ENCODE measurements at regions not wholly inside any gene's neighbourhood (a gene's known extent, or its start where the extent isn't known, plus 50 kb on each side); places are given as distances from the start of the nearest gene placed in this dataset.

- in situ Hi-C loops (cut with HindIII; ENCODE audit: low sequenced_read_pairs): no loop called here
- no peak overlapping the region for H3K4me3 ChIP-seq (ENCODE audit: low read depth, low read length)
- no peak for DNase-seq (ENCODE audit: low read depth, low spot score)
- TF ChIP-seq CTCF (IDR thresholded peaks at IDR 0.05; ENCODE audit: low read depth, low read length): no peak
These were observed 142.5 kb upstream of the DPT start for GRCh38 chr1:168871531-168871930.

GRCh38 chr1:168875831-168876230 is 146.8 kb upstream of the DPT start:
- TF ChIP-seq CTCF (IDR thresholded peaks at IDR 0.05; ENCODE audit: low read depth, low read length): no peak
- no peak overlapping the region for H3K4me3 ChIP-seq (ENCODE audit: low read depth, low read length)
- DNase-seq (ENCODE audit: low read depth, low spot score): no peak
- in situ Hi-C loops (cut with HindIII; ENCODE audit: low sequenced_read_pairs): no loop called here

- DNase-seq (ENCODE audit: low read depth, low spot score): no peak
- in situ Hi-C loops (cut with HindIII; ENCODE audit: low sequenced_read_pairs): no loop called here
These were observed 147.8 kb upstream of the DPT start for GRCh38 chr1:168876830-168877229.

GRCh38 chr1:168879896-168880734 is 151.1 kb upstream of the DPT start:
- no peak overlapping the region for H3K4me3 ChIP-seq (ENCODE audit: low read depth, low read length)
- no peak for TF ChIP-seq CTCF (IDR thresholded peaks at IDR 0.05; ENCODE audit: low read depth, low read length)
- in situ Hi-C loops (cut with HindIII; ENCODE audit: low sequenced_read_pairs): no loop called here
- DNase-seq (ENCODE audit: low read depth, low spot score): no peak

More at GRCh38 chr1:168876830-168877229, 147.8 kb upstream of the DPT start:
- H3K4me3 ChIP-seq (ENCODE audit: low read depth, low read length): no peak overlapping the region
- TF ChIP-seq CTCF (IDR thresholded peaks at IDR 0.05; ENCODE audit: low read depth, low read length): no peak

DNA sequence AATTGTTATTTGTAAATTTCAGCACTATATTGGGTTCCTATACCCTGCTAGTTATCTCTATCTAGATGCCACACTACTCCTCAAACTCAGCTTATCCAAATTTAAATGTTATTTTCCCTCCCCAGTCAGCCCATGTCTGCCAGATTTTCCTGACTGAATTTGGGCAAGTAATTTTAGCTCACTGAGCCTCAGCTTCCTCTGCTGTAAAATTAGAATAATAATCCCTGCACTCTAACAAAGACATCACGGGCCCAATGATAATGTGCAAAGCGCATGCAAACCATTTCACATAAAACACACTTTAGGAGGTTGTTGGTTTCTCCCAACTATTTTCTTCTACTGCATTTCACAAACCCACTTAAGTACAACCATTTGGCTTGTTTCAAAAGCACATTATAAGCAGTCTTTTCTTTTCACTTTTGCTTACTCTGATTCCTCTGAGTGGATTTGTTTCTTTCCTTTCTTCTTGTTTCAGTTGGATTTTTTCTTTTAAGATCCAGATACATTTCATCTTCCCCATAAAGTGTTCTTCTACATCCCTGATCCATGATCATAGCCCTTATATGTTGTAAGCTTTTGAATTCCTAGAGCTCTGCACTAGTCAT is 152.8 kb upstream of the DPT start:
- TF ChIP-seq CTCF (IDR thresholded peaks at IDR 0.05; ENCODE audit: low read depth, low read length): no peak

GRCh38 chr1:168887381-168887780 is 158.4 kb upstream of the DPT start:
- DNase-seq (ENCODE audit: low read depth, low spot score): no peak
- no peak overlapping the region for H3K4me3 ChIP-seq (ENCODE audit: low read depth, low read length)
- no peak for TF ChIP-seq CTCF (IDR thresholded peaks at IDR 0.05; ENCODE audit: low read depth, low read length)
- in situ Hi-C loops (cut with HindIII; ENCODE audit: low sequenced_read_pairs): no loop called here

More for the DNA sequence above, 152.8 kb upstream of the DPT start:
- no peak overlapping the region for H3K4me3 ChIP-seq (ENCODE audit: low read depth, low read length)
- in situ Hi-C loops (cut with HindIII; ENCODE audit: low sequenced_read_pairs): no loop called here
- no peak for DNase-seq (ENCODE audit: low read depth, low spot score)
